HG03175 (cell line): ENCODE measurements at regions not wholly inside any gene's neighbourhood (a gene's known extent, or its start where the extent isn't known, plus 50 kb on each side); places are given as distances from the start of the nearest gene placed in this dataset.
"Not testable (repeated sequence)": the region's sequence is repeated elsewhere in the genome, so short reads cannot be mapped to it uniquely, and the experiment has no call there.

Source experiments
- ATAC-seq: cut with Tn5 transposase; IDR thresholded peaks from one replicate; pipeline ENCODE4 v1.9.1; 2021; ENCODE audit warnings: mild to moderate bottlenecking, moderate library complexity; ENCODE audit not compliant: unreplicated experiment

GRCh38 chr13:109702030-109702597 lies 84.3 kb downstream of the IRS2 start:
- ATAC-seq = not testable (repeated sequence)

GRCh38 chr13:109700176-109700575 lies 86.2 kb downstream of the IRS2 start:
- ATAC-seq = no peak

GRCh38 chr13:109699628-109700071 lies 86.7 kb downstream of the IRS2 start:
- no peak for ATAC-seq

- no peak for ATAC-seq
Measured at GRCh38 chr13:109698779-109699178, 87.6 kb downstream of the IRS2 start.

- no peak for ATAC-seq
Measured at GRCh38 chr13:109697936-109698335, 88.4 kb downstream of the IRS2 start.

GRCh38 chr13:109695402-109696190 lies 90.8 kb downstream of the IRS2 start:
- ATAC-seq = no peak

GRCh38 chr13:109694972-109695371 lies 91.4 kb downstream of the IRS2 start:
- ATAC-seq = no peak

- no peak for ATAC-seq
Measured at GRCh38 chr13:109693213-109693612, 93.2 kb downstream of the IRS2 start.

- ATAC-seq = no peak
Measured at GRCh38 chr13:109691689-109692088, 94.7 kb downstream of the IRS2 start.

GRCh38 chr13:109687559-109688448 lies 98.6 kb downstream of the IRS2 start:
- no peak for ATAC-seq

GRCh38 chr13:109685203-109685602 lies 101.2 kb downstream of the IRS2 start:
- no peak for ATAC-seq

GRCh38 chr13:109684824-109685202 lies 101.6 kb downstream of the IRS2 start:
- no peak for ATAC-seq

- ATAC-seq = no peak
Measured at GRCh38 chr13:109684084-109684823, 102.1 kb downstream of the IRS2 start.

GRCh38 chr13:109682534-109683244 lies 103.7 kb downstream of the IRS2 start:
- no peak for ATAC-seq

GRCh38 chr13:109680930-109681329 lies 105.5 kb downstream of the IRS2 start:
- ATAC-seq = no peak

GRCh38 chr13:109680288-109680687 lies 106.1 kb downstream of the IRS2 start:
- ATAC-seq = no peak

GRCh38 chr13:109678459-109678858 lies 107.9 kb downstream of the IRS2 start:
- ATAC-seq = no peak

- no peak for ATAC-seq
Measured at GRCh38 chr13:109677206-109677605, 109.2 kb downstream of the IRS2 start.

- no peak for ATAC-seq
Measured at GRCh38 chr13:109673477-109673876, 112.9 kb downstream of the IRS2 start.

GRCh38 chr13:109672545-109672944 lies 113.8 kb downstream of the IRS2 start:
- ATAC-seq = no peak
